Sigmoid colon (tissue), 4 donors: ENCODE measurements at regions not wholly inside any gene's neighbourhood (a gene's known extent, or its start where the extent isn't known, plus 50 kb on each side); places are given as distances from the start of the nearest gene placed in this dataset.

ENCODE experiments used
- CTCF ChIP-seq, 4 experiments: fragments of 450-650 bp in 3 of 4; fragments of 200-600 bp in 1 of 4; IDR thresholded peaks; one replicate each; pipeline ENCODE4 v1.5.1; 2016 to 2019; ENCODE audit warnings: antibody characterized with exemption in 4 of 4, mild to moderate bottlenecking in 3 of 4, moderate library complexity in 2 of 4
- POLR2A ChIP-seq, 2 donors: fragments of 450-650 bp; IDR thresholded peaks; one replicate each; pipeline ENCODE4 v1.6.1; 2016; ENCODE audit warnings: antibody characterized with exemption in 2 of 2, mild to moderate bottlenecking in 2 of 2, moderate library complexity in 2 of 2
- POLR2AphosphoS5 ChIP-seq, 4 donors: sonication (generic); formaldehyde crosslinking; IDR thresholded peaks; one replicate each; pipeline ENCODE4 v1.6.1; 2017; ENCODE audit warnings: antibody characterized with exemption in 4 of 4

- TF ChIP-seq CTCF (IDR thresholded peaks at IDR 0.05) (no peak), POLR2A (IDR thresholded peaks at IDR 0.05) (no peak), POLR2AphosphoS5 (IDR thresholded peaks at IDR 0.05) (no peak)
Observed at GRCh38 chr6:113017353-113017752, 670.2 kb downstream of the RFPL4B start.
